GM12891 (cell line): ENCODE measurements at regions not wholly inside any gene's neighbourhood (a gene's known extent, or its start where the extent isn't known, plus 50 kb on each side); places are given as distances from the start of the nearest gene placed in this dataset.

ENCODE experiments used
- DNase-seq: peaks from one replicate; pipeline ENCODE4 v3.0.0; 2011; ENCODE audit warnings: low spot score; ENCODE audit not compliant: insufficient read length
- FAIRE-seq: peaks from 2 replicates; lab custom pipeline; 2011; peaks lifted over from hg19 to GRCh38; lab: Jason Lieb, UNC
- PAX5 ChIP-seq: IDR thresholded peaks from 2 replicates; pipeline ENCODE4 v1.6.1; 2011; ENCODE audit warnings: low read length, moderate library complexity, mild to moderate bottlenecking; ENCODE audit not compliant: insufficient read depth, severe bottlenecking
- POLR2A ChIP-seq: IDR thresholded peaks from 2 replicates; pipeline ENCODE4 v1.6.1; 2011; ENCODE audit warnings: low read depth, low read length, control low read depth
- POLR2AphosphoS5 ChIP-seq: IDR thresholded peaks from 2 replicates; pipeline ENCODE4 v1.6.1; 2011; ENCODE audit warnings: low read depth, low read length, control low read depth
- POU2F2 ChIP-seq: IDR thresholded peaks from 2 replicates; pipeline ENCODE4 v1.6.1; 2011; ENCODE audit warnings: low read depth, mild to moderate bottlenecking, control low read depth, low read length, moderate library complexity
- SPI1 ChIP-seq: IDR thresholded peaks from 2 replicates; pipeline ENCODE4 v1.6.1; 2011; ENCODE audit warnings: low read depth, low read length, control low read depth
- TAF1 ChIP-seq: IDR thresholded peaks from 2 replicates; pipeline ENCODE4 v1.6.1; 2011; ENCODE audit warnings: low read depth, low read length, control low read depth

GRCh38 chr11:80393210-80393609 is 952.4 kb upstream of the TENM4 start:
- TF ChIP-seq POLR2AphosphoS5 (no peak), TAF1 (no peak), POLR2A (no peak), PAX5 (no peak), POU2F2 (no peak), SPI1 (no peak)
- no peak for DNase-seq
- no peak for FAIRE-seq

- FAIRE-seq (no peak), DNase-seq (no peak)
- TF ChIP-seq POLR2A (no peak), POU2F2 (no peak), SPI1 (no peak), TAF1 (no peak), POLR2AphosphoS5 (no peak)
Measured at GRCh38 chr11:80390505-80390904, 949.7 kb upstream of the TENM4 start.

GRCh38 chr11:80388536-80388935 is 947.7 kb upstream of the TENM4 start:
- no peak for TF ChIP-seq POLR2AphosphoS5
- TF ChIP-seq TAF1: no peak
- no peak for TF ChIP-seq PAX5
- FAIRE-seq (no peak), DNase-seq (no peak)

DNA sequence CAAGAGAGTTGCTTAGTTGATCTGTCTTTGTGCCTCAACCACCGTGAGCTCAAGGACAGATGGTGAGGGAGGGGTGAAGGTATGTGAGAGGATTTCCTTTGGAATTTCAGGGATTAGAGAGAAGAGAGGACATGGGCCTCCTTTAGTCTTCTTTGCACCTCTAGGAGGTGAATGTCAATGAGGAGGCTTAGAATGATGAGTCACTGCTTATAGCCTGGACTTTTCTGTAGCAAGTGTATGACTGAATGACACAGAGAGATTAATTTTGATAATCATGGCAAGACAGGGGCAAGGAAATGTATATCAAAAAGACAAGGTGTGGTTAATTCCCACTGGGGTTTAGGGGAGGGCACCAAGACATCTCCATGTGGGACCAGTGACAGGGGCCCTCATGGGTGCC is 947.3 kb upstream of the TENM4 start:
- DNase-seq (no peak), FAIRE-seq (no peak)
- no peak for TF ChIP-seq POLR2A
- no peak for TF ChIP-seq POU2F2
- TF ChIP-seq PAX5: no peak
- no peak for TF ChIP-seq POLR2AphosphoS5
- TF ChIP-seq SPI1: no peak
- no peak for TF ChIP-seq TAF1

- no peak for FAIRE-seq
Measured at GRCh38 chr11:80383655-80384054, 942.8 kb upstream of the TENM4 start.

GRCh38 chr11:80379620-80380278 is 938.9 kb upstream of the TENM4 start:
- TF ChIP-seq POLR2A: no peak
- no peak for TF ChIP-seq SPI1
- no peak for TF ChIP-seq POU2F2
- no peak for TF ChIP-seq POLR2AphosphoS5
- TF ChIP-seq PAX5: no peak
- no peak for TF ChIP-seq TAF1
- no peak for FAIRE-seq
- DNase-seq: no peak

More at GRCh38 chr11:80383655-80384054, 942.8 kb upstream of the TENM4 start:
- TF ChIP-seq POU2F2 (no peak), PAX5 (no peak), POLR2A (no peak), POLR2AphosphoS5 (no peak)
- no peak for DNase-seq

DNA sequence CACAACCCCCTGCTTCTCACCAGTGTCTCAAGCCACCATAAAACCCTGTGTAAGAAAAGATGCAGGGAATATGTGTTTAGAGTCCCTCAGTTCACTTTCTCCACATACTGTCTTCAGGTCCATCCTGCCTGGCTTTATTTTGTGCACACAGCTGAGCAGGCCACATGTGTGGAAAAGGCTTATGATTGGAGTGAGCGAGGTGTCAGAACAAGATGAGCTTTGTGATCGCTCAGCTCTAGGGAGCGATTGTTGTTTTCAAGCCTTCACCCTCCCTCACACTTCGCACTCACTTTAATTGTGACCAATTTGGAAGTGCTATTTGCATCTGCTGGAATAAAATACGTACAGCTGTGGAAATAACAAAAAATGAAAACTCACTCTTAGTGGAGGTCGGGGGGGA is 931.1 kb upstream of the TENM4 start:
- TF ChIP-seq POU2F2: no peak
- TF ChIP-seq POLR2A: no peak
- TF ChIP-seq SPI1: no peak
- TF ChIP-seq PAX5: no peak
- TF ChIP-seq POLR2AphosphoS5: no peak
- TF ChIP-seq TAF1: no peak
- no peak for FAIRE-seq

GRCh38 chr11:80365980-80366379 is 925.1 kb upstream of the TENM4 start:
- DNase-seq (no peak), FAIRE-seq (no peak)
- TF ChIP-seq POLR2AphosphoS5: no peak
- no peak for TF ChIP-seq SPI1
- no peak for TF ChIP-seq POLR2A
- TF ChIP-seq TAF1: no peak
- TF ChIP-seq POU2F2: no peak
- TF ChIP-seq PAX5: no peak

More for the DNA sequence above, 931.1 kb upstream of the TENM4 start:
- no peak for DNase-seq

GRCh38 chr11:80365076-80365725 is 924.4 kb upstream of the TENM4 start:
- DNase-seq: no peak
- FAIRE-seq: no peak
- TF ChIP-seq TAF1: no peak

GRCh38 chr11:80362563-80363340 is 921.9 kb upstream of the TENM4 start:
- TF ChIP-seq PAX5 (no peak), TAF1 (no peak), POLR2A (no peak), POU2F2 (no peak), POLR2AphosphoS5 (no peak), SPI1 (no peak)
- DNase-seq (no peak), FAIRE-seq (no peak)
